GM23248 (cell line): ENCODE measurements at regions not wholly inside any gene's neighbourhood (a gene's known extent, or its start where the extent isn't known, plus 50 kb on each side); places are given as distances from the start of the nearest gene placed in this dataset.

ENCODE experiments used
- EZH2 ChIP-seq: fragments of 200-600 bp; sonication (generic); IDR thresholded peaks from 2 replicates; pipeline ENCODE4 v1.6.1; 2018; ENCODE audit warnings: antibody characterized with exemption, mild to moderate bottlenecking; ENCODE audit not compliant: insufficient read depth, poor library complexity, severe bottlenecking
- EZH2phosphoT487 ChIP-seq: fragments of 200-600 bp; sonication (generic); IDR thresholded peaks from 2 replicates; pipeline ENCODE4 v1.6.1; 2018; ENCODE audit warnings: antibody characterized with exemption, moderate library complexity, mild to moderate bottlenecking, low read depth; ENCODE audit not compliant: insufficient read depth

DNA sequence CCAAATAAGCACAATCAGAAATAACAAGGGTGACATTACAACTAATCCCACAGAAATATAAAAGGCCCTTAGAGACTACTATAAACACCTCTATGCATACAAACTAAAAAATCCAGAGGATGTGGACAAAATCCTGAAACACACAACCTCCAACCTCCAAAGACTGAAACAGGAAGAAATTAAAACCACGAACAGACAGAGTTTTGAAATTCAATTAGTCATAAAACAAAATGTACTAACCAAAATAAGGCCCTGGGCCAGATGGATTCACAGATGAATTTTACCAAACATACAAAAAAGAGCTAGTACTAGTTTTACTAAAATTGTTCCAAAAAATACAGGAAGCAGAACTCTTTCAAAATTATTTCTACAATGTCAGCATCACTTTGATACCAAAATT, 1043.6 kb downstream of the DIPK2A start:
- no peak for TF ChIP-seq EZH2
- no peak for TF ChIP-seq EZH2phosphoT487
